IMR-90 (cell line): ENCODE measurements at regions not wholly inside any gene's neighbourhood (a gene's known extent, or its start where the extent isn't known, plus 50 kb on each side); places are given as distances from the start of the nearest gene placed in this dataset.

Source experiments
- ELK1 ChIP-seq: fragments of 150-350 bp; IDR thresholded peaks from 2 replicates; pipeline ENCODE4 v1.6.1; 2016; ENCODE audit warnings: low read depth, mild to moderate bottlenecking, low read length, moderate library complexity, borderline replicate concordance
- NFE2L2 ChIP-seq: fragments of 150-350 bp; IDR thresholded peaks from 2 replicates; pipeline ENCODE4 v1.6.1; 2016; ENCODE audit warnings: low read depth, mild to moderate bottlenecking, low read length
- POLR2A ChIP-seq: IDR thresholded peaks from 2 replicates; pipeline ENCODE4 v1.6.1; 2012; ENCODE audit warnings: mild to moderate bottlenecking, low read depth, low read length
- RFX5 ChIP-seq: IDR thresholded peaks from 2 replicates; pipeline ENCODE4 v1.8.0; 2012; ENCODE audit warnings: low read depth, mild to moderate bottlenecking, low read length, moderate library complexity
- SMC3 ChIP-seq: fragments of 150-350 bp; IDR thresholded peaks from 2 replicates; pipeline ENCODE4 v1.6.1; 2016; ENCODE audit warnings: low read depth, mild to moderate bottlenecking, antibody characterized with exemption, low read length, moderate library complexity
- TF ChIP-seq, protein P1 (sequence below): conservative IDR thresholded peaks from 2 replicates; pipeline ENCODE4 v1.5.1; 2012; ENCODE audit warnings: mild to moderate bottlenecking, low read depth, low read length, improper control_type of control experiment

GRCh38 chr5:12522116-12522515 is 617.9 kb upstream of the CTNND2 start:
- TF ChIP-seq POLR2A (no peak), ELK1 (no peak), NFE2L2 (no peak), RFX5 (no peak), SMC3 (no peak)
- TF ChIP-seq, protein P1, sequence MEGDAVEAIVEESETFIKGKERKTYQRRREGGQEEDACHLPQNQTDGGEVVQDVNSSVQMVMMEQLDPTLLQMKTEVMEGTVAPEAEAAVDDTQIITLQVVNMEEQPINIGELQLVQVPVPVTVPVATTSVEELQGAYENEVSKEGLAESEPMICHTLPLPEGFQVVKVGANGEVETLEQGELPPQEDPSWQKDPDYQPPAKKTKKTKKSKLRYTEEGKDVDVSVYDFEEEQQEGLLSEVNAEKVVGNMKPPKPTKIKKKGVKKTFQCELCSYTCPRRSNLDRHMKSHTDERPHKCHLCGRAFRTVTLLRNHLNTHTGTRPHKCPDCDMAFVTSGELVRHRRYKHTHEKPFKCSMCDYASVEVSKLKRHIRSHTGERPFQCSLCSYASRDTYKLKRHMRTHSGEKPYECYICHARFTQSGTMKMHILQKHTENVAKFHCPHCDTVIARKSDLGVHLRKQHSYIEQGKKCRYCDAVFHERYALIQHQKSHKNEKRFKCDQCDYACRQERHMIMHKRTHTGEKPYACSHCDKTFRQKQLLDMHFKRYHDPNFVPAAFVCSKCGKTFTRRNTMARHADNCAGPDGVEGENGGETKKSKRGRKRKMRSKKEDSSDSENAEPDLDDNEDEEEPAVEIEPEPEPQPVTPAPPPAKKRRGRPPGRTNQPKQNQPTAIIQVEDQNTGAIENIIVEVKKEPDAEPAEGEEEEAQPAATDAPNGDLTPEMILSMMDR = no peak
